NCI-H226 (cell line): ENCODE measurements at regions not wholly inside any gene's neighbourhood (a gene's known extent, or its start where the extent isn't known, plus 50 kb on each side); places are given as distances from the start of the nearest gene placed in this dataset.
"Not testable (repeated sequence)": the region's sequence is repeated elsewhere in the genome, so short reads cannot be mapped to it uniquely, and the experiment has no call there.

Source experiments
- DNase-seq: peaks from one replicate; pipeline ENCODE4 v3.0.0-alpha.2; 2015

DNA sequence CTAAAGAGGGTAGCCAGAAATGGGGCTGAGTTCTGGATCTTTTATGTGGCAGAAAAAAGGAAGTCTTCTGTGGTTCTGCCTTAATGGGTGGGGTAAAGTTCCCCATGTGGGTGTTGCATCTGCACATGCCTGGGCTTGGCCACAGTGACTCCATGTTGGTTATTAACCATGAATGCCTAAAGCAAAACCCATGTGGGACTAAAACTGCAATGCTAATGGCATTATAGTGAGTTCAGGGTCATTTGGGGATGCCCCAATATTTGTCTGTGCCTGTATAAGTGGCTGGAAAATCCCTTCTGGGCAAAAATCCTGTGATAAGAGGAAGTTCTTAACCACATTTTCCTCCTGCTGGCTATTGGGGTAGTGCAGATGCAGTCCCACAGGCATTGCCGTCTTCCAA lies 857.4 kb downstream of the FAT4 start:
- no peak for DNase-seq

- no peak for DNase-seq
These were observed 859.9 kb downstream of the FAT4 start for GRCh38 chr4:126174627-126175026.

- DNase-seq = no peak
These were observed 865.9 kb downstream of the FAT4 start for GRCh38 chr4:126180642-126181041.

DNA sequence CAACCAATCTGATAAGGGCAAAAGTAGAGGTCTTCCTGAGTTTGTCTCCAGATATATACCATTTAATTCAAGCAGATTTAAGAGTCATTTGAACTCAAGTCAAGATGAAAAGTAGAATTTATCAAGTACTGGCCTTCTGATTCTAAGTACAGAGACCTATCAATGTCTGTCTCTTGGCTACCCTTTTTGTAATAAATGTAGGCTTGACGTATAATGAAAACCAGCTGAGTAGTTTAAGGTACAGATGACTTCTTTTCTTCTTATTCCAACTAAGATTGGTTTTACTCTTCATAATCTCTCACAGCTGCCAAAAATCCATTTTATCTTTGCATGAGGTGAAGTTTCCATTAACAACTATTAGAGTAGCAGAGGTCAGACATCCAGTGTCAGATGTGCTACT lies 867.6 kb downstream of the FAT4 start:
- DNase-seq = no peak

- no peak for DNase-seq
These were observed 868.0 kb downstream of the FAT4 start for GRCh38 chr4:126182786-126183185.

GRCh38 chr4:126183206-126183605 lies 868.5 kb downstream of the FAT4 start:
- no peak for DNase-seq

DNA sequence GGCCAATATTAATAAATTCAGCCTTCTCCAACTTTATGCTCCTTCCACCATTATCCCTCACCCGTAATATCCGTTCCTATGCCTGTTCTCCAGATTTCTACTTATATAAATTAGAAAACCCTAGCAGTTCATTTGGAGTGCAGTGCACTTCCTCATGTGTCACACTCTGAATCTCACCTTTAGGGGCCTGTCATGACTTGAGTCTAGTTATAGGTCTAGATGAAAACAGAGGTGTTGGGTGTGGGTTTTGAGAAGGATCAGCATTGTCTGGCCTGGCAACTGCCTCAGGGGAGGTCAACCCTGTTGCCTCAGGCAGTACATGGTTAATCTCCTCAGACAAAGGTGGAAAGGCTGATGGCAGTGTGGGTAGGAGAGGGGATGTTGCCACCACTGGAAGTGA lies 876.8 kb downstream of the FAT4 start:
- no peak for DNase-seq

DNA sequence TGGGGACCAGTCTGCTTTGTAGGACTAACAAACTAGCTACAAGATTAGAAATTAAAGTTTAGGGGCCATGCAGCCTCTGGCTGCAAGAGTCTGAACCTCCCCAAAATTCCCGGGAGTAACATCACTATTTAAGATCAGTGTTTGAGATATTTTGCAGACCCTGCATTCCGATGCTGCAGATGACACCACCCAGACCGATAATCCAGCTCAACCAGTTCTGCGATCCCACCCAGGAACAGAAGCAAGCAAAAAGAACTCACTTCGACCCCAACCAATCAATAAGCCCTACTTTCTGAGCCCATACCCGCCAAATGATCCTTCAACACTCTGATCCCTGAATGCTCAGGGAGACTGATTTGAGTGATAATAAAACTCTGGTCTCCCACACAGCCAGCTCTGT lies 877.8 kb downstream of the FAT4 start:
- DNase-seq = no peak

GRCh38 chr4:126201251-126202138 lies 886.7 kb downstream of the FAT4 start:
- DNase-seq = not testable (repeated sequence)

GRCh38 chr4:126202226-126202625 lies 887.5 kb downstream of the FAT4 start:
- no peak for DNase-seq

GRCh38 chr4:126207910-126208309 lies 893.2 kb downstream of the FAT4 start:
- no peak for DNase-seq

- DNase-seq = no peak
These were observed 894.4 kb downstream of the FAT4 start for GRCh38 chr4:126209147-126209546.

GRCh38 chr4:126213996-126214395 lies 899.2 kb downstream of the FAT4 start:
- no peak for DNase-seq

DNA sequence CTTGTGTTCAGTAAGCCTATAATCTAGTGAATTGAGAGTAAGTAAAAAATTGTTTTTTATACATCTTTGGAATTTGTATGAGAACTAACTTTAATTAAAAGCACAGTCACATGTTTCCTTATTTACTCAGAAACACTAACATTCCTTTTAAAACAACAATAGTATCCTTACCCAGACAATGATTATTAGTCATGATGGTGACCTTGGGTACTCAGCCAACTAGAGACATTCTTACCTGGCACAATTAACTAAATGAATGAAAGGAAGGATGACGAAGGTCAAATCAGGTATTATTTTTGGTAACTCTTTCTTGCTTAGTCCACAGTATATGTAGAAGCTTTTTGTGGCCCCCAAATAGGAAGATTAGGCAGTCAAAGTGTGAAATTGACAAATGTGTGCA lies 901.0 kb downstream of the FAT4 start:
- no peak for DNase-seq

DNA sequence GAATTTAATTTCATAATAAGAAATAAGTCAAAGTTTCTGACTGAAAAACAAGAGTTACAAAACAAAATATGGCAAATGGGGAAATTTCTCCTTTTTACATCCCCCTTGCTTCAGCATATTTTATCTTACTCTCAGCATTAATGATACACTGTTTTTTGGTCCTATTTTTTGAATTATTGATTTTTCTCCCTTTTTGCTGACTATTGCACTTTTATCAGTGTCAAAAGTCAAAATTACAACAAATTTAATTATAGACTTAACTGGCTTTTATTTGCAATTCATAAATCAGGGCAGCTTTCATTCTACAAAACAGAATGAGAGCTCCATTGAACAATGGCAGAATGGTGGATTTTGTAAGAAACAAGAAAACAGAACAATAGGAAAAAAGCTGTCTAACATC lies 901.9 kb downstream of the FAT4 start:
- DNase-seq = no peak

DNA sequence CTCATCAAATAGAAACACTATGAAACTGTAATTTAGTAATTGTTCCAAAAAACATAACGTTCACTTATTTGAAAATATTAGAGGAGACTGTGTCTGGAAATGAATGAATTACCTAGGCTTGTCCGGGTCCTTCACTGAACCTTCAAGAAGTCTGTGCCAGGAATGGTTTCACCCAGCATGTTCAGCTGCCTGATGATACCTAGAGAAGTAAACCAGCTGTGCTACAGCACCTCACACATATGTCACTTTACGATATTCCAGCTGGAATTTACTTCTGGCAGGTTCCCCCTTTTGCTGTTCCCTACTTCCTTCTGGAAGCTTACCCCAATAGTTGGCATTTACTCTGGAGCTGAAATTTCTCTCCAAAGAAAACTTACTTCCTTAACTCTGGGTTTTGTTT lies 906.5 kb downstream of the FAT4 start:
- no peak for DNase-seq

DNA sequence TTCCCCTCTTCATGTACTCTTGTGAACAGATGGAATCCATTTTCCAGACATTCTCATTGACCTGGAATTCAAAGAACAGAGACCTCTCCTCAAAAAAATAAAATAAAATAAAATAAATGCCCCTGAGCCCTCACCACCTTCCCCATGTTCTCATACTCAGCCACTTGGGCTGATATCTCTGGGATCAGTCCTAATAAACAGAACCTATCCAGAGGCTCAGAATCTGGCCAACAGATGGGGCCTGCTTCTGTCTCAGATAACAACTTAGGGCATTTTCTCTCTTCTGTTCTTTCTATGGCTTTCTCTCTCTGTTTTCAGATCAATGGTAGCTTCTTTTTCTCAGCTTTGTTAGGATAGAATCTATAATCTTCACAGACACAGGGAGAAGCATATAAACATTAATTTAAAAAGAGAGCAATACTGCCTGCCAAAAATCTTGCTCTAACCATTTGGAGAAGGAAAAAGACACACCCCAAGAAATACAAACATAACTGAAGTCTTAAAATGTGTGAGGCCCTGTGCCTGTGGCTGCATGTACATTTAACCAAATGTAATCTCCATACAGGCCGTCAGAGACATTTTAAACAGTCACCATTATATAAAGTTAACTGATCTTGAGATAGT lies 907.1 kb downstream of the FAT4 start:
- no peak for DNase-seq

- no peak for DNase-seq
These were observed 909.1 kb downstream of the FAT4 start for GRCh38 chr4:126223784-126224407.

GRCh38 chr4:126227428-126227827 lies 912.7 kb downstream of the FAT4 start:
- DNase-seq = no peak

DNA sequence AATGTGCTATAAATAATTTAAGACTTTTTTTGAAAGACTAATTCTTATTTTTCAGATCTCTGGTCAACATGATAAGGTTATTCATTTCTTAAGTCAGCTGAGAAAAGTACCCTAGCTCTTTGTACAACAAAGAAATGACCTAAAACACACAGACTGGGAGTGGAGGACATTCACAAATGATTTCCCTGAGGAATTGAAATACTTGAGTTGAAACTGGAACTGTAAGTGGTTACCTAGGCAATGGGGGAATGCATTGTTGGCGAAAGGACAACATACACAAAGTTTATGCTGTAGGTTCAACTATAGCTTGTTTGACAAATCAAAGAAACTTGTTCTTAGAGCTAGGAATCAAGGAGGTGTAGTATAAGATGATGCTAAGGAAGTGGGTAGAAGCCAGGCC lies 915.5 kb downstream of the FAT4 start:
- no peak for DNase-seq

GRCh38 chr4:126233483-126233882 lies 918.7 kb downstream of the FAT4 start:
- no peak for DNase-seq

DNA sequence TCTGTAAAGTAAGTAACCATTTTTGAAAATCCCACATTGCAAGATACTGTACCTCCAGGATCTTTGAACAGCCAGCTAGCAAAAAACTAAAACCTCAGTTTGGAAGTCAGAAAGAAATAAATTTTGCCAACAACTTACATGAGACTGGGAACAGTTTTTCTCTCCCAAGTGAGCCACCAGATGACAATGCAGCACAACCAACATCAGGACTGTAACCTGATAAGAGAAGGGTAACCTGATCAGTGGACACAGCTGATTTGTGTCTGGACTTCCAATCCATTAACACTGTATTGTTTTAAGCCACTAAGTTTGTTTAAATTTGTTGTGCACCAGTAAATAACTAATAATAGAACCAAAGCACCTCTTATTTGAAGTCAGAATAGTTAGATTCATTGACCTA lies 923.3 kb downstream of the FAT4 start:
- no peak for DNase-seq

DNA sequence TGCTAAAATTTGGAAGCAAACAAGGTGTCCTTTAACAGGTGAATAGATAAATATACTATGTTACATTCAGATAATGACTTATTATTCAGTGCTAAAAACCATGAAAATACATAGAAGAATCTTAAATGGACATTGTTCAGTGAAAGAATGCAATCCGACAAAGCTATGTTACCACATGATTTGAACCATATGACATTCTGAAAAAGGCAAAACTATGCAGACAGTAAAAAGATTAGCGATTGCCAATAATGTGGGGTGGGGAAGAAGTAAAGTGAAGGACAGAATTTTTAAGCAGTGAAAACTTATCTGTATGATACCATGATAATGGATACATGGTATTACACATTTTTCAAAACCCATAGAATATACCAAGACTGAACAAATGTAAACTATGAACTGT lies 926.9 kb downstream of the FAT4 start:
- DNase-seq = no peak
